Activated gamma-delta T cell (primary cell): ENCODE measurements at regions not wholly inside any gene's neighbourhood (a gene's known extent, or its start where the extent isn't known, plus 50 kb on each side); places are given as distances from the start of the nearest gene placed in this dataset.
"Not testable (repeated sequence)": the region's sequence is repeated elsewhere in the genome, so short reads cannot be mapped to it uniquely, and the experiment has no call there.

Source experiments
- DNase-seq: peaks from one replicate; lab custom pipeline; 2025; lab: John Stamatoyannopoulos, UW

DNA sequence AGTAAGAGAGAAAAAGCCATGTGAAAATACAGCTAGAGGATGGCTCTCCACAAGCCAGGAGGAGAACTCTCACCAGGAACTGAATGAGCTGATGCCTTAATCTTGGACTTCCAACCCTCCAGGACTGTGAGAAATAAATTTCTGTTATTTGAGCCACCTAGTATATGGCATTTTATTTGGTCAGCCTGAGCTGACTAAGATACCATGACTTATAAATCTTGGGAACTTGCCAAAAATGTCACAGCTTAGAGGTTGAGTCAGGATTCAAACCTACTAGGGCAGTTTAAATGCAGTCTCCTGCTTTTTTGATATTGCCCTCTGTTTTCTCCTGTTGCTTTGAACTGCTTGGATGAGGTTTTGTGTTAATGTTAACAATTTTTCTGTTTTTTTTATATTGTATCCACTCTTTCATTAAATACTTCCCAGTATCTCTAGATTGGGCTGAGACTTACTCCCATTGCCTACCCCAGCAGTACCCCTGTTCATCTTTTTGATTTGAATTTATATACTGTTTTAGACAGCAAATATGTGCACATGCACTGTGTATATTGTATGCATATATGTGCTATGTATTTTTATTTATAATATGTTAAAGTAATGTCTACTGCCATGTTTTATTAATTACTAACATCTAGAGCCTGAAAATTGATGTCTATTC is 1223.2 kb downstream of the OTOL1 start:
- no peak for DNase-seq

- DNase-seq = no peak
These were observed 1225.1 kb downstream of the OTOL1 start for GRCh38 chr3:162721736-162722135.

DNA sequence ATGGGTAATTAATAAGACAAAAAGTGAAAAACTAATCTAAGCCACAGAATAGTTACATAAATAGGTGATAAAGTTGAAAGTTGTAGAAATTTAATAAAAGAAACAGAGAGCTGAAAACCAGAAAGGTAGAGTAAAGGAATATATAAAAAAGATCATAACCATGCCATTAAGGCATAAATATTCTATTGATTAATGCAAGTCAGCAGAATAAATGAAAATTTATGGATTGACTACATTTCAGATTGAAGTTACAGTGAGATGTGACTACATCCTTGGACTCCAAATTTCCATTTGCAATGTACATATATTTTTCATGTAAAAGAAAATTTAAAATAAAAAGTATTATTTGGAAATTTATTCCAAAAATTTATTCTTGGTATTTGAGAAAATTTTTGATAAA is 1225.7 kb downstream of the OTOL1 start:
- DNase-seq = no peak

GRCh38 chr3:162722796-162723195 is 1226.2 kb downstream of the OTOL1 start:
- DNase-seq = not testable (repeated sequence)

GRCh38 chr3:162729686-162730085 is 1233.1 kb downstream of the OTOL1 start:
- no peak for DNase-seq

DNA sequence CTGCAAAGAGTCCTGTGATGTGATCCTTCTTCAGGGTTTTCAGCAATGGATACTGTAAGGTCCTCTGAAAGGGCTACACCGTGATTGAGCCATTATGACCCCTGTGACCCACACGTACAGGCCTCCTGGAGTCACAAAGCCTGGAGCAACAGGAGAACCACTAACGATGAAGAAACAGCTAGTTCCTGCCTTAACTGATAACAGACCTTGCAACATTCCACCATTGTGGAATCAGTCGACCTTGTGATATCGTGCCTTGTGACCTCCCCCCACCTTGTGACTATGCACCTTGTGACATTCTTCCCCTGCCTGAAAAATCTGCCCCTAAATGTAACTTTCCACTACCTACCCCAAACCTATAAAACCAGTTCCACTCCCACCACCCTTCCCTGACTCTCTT is 1235.4 kb downstream of the OTOL1 start:
- DNase-seq = not testable (repeated sequence)

DNA sequence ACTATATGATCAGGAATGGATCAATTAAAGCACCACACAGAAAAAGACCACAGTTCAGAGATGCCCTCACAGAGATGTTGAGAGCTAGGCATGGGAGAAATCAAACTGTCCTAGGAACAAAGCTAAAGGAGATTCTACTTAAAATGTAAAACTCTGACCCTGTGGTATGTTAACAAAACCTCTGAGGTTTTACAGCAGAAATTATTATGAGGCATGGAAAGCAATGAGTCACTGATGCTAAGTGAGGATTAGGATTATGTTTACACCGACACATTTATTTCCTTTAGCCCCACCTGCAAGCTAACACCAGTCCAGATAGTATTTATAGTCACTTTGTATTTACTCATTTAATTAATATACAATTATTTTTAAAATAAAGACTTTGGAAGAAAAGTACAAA is 1242.2 kb downstream of the OTOL1 start:
- DNase-seq = no peak

GRCh38 chr3:162740941-162741596 is 1244.5 kb downstream of the OTOL1 start:
- no peak for DNase-seq

DNA sequence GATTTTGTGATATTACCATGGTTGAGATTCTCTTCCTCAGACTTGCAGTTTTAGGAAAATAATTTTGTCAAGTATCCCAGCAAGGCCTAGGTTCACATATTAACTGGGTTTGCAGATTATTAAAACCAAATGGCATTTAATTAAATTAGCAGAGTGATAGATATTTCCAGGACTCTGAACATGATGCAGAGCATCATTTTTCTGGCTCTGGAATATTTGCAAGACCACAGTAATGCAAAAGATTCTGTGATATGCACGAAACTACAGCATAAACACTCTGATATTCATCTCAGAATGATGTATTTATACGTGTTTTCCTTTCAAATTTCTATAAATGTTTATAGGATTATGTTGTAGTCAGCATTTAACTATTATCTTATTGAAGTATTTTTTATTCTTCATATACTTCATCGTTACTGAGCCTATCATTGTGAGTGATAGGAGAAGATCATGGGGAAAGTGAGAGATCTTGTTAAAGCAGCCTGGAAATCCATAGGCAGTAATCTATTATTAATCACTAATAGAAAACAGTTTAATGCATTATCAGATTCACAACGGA is 1245.6 kb downstream of the OTOL1 start:
- no peak for DNase-seq

- no peak for DNase-seq
These were observed 1246.5 kb downstream of the OTOL1 start for GRCh38 chr3:162743091-162743490.

GRCh38 chr3:162760789-162761188 is 1264.2 kb downstream of the OTOL1 start:
- no peak for DNase-seq

- DNase-seq = no peak
These were observed 1267.6 kb downstream of the OTOL1 start for GRCh38 chr3:162764051-162764807.

DNA sequence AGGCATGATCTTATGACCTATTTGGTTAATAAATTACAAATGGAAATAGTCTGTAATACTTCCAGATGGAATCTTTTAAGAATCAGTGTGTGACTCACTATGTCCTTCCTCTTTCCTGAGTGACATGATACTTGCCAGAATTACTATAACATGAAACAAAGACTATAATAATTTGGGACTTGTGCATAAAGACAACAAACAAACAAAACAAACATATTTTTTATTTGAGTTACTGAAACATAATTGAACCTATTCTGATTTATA is 1268.1 kb downstream of the OTOL1 start:
- DNase-seq = no peak

- DNase-seq = no peak
These were observed 1268.9 kb downstream of the OTOL1 start for GRCh38 chr3:162765524-162765923.

GRCh38 chr3:162769564-162769963 is 1273.0 kb downstream of the OTOL1 start:
- no peak for DNase-seq

DNA sequence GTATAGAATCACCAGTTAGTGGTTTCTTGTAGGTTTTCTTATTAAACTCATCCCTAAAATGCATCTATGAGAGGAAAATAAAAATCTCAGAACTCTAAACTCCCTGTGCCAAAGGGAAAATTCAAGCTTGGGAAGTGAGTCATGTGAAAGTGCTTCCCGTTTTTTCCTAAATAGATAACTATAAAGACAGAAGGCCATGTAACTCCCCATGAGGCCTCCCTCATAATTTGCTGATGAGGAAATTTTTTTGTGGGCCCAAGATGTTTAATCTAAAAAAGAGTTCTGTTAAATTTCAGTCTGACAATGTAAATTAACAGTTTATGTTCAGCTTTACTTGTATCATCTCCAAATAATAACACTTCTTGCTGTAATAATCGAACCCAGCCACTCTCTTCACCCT is 1273.9 kb downstream of the OTOL1 start:
- DNase-seq = no peak

DNA sequence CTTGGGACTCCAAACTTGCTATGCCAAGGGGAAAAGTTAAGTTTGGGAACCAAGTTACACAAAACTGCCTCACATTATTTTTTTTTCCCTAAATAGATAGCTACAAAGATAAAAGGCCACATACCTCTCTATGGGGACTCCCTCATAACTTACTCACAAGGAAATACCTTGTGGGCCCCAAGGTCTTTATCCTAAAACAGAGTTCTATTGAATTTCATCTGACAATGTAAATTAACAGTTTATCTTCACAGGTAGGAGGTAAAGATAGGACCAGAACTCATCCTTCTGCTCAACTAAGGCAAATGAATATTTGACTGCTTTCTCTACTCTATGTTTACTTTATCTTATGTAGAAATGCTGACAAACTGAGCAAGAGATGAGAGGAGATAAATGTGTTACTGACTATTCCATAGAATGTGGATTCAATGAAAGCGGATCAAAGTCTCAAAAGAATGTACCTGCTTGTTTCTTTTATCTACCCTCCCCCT is 1278.0 kb downstream of the OTOL1 start:
- DNase-seq = no peak

- no peak for DNase-seq
These were observed 1279.5 kb downstream of the OTOL1 start for GRCh38 chr3:162776148-162776547.

- no peak for DNase-seq
These were observed 1280.5 kb downstream of the OTOL1 start for GRCh38 chr3:162777118-162777517.

- DNase-seq = no peak
These were observed 1283.7 kb downstream of the OTOL1 start for GRCh38 chr3:162780313-162780712.

GRCh38 chr3:162799910-162800309 is 1303.3 kb downstream of the OTOL1 start:
- DNase-seq = no peak

GRCh38 chr3:162802228-162802965 is 1305.8 kb downstream of the OTOL1 start:
- DNase-seq = no peak
